ENCODE measurements at regions not wholly inside any gene's neighbourhood (a gene's known extent, or its start where the extent isn't known, plus 50 kb on each side); places are given as distances from the start of the nearest gene placed in this dataset.
"Not testable (repeated sequence)": the region's sequence is repeated elsewhere in the genome, so short reads cannot be mapped to it uniquely, and the experiment has no call there.

DNA sequence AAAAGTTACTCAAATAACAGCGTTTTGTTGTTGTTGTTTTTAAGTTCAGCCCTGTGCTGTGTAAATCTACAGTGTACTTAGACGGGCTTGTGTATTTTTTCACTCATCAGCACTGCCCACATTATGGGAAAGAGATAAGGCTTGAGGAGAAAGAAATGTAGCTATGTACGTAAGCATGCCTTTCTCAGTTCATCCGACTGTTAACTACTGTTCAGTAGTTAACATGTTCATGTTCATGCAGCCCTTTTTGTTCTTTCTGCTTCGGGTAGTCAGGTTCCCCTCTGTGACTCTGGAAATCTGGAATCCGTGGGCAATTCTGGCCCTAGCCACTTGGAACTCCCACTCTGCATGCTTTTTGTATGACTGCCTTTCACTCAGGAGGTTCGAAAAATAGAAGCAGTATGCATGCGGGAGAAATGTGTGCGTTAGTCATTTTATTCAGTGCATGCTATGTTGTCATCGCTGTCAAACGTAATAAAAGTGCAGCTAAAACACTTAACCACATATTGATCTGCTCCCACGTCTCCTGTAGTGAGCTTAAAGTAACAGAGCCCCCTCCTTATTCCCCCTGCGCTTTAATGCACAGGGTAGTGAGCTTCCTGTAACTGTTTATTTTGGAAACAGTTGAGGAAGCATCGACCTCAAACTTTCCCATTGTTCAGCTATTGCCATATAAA, 283.1 kb upstream of the NR2F2 start:
- DNase-seq (ENCODE audit: low read depth), result peak; percentile 38

DNA sequence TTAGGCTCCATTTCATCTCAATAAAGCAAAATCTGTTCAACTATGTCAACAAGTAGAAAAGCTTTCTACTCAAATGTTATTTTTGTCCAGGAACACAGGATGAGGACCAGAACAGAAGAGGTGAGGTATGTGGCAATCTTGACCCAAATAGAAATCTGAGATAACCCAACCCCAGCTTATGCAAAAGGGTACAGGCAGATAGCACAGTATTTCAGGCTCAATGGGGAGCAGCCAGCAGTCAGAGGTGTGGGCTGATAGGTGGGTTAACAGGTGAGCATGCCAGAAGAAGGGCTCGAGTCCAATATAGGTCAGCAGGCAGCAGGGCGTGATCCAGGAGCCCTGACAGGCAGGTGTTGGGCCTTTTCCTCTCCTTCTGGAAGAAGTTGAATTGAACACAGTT, 281.2 kb upstream of the NR2F2 start:
- DNase-seq (ENCODE audit: low read depth), result no peak

DNA sequence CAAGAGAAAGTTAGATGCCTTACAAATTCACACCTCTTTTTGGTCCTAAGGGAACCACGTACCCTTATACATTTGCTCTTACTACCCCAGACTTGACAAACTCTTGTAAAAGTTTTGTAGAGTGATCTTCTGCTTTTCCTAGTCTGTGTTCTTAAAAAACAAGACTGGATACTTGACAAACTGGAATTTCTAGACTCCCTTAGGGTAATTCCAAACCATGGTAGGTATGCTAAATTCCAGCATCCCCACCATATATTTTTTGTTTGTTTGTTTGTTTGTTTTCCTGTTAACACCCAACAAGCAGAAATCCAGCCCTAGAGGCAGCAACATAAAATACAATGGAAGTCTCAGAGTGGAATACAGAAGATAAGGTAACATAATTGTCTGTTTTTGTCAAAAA, 280.7 kb upstream of the NR2F2 start:
- DNase-seq (ENCODE audit: low read depth), result no peak

DNA sequence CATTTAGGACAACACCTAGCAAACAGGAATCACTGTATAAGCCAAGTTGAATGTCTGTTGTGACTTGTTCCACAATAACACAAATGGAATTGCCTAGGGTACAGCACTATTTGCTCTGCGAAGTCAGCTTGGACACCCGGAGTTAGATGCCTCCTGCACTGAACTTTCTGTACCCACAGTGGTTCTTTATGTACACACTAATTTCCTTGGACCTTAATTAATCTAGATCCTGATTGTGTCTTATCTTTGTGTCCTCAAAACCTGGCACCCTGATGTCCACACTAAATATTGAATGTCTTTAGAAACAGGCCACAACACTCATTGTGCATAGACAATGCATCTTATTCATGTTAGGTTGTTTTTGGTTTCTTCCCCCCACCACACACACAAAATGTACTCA, 278.9 kb upstream of the NR2F2 start:
- DNase-seq (ENCODE audit: low read depth), result no peak

DNA sequence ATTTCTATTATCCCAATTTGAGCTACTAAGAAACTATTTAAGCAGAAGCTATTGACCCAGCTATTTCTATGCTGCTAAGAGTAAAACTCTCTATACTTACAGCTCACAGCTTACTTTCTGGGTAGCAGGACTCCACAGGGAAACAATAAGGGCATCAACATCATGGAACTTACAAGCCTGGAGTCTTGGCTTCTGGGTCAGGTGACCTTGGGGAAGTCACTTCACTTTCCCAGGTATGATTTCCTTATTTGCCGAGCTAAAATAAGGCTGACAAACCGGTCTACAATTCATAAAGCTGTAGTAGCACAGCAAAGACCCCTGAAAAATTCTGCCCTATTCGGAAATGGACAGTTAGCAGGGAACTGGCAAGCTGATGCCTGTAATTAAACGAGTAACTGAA, 278.3 kb upstream of the NR2F2 start:
- DNase-seq (ENCODE audit: low read depth), result no peak

DNA sequence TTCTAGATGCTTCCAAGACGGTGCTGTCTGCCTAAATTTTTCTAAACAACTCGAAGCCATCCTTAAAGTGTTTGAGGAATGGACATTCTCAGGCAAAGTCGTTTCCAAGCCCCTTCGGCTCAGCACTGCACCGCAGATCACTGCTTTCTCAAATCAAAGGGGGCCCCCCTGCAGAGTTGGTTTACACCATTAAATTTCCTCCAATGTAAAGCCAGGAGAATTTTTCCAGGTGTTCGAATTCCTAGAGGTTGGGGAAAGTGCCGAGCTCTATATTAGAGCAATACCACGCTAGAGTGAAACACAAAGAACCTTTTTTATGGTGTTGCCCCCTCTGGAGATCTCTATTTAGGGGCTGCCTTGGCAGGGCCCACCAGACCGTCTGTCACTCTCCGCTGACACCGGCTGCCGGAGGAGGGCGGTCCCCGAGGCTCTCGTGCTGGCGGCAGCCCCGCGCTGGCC, 277.9 kb upstream of the NR2F2 start:
- no peak for DNase-seq (ENCODE audit: low read depth)

DNA sequence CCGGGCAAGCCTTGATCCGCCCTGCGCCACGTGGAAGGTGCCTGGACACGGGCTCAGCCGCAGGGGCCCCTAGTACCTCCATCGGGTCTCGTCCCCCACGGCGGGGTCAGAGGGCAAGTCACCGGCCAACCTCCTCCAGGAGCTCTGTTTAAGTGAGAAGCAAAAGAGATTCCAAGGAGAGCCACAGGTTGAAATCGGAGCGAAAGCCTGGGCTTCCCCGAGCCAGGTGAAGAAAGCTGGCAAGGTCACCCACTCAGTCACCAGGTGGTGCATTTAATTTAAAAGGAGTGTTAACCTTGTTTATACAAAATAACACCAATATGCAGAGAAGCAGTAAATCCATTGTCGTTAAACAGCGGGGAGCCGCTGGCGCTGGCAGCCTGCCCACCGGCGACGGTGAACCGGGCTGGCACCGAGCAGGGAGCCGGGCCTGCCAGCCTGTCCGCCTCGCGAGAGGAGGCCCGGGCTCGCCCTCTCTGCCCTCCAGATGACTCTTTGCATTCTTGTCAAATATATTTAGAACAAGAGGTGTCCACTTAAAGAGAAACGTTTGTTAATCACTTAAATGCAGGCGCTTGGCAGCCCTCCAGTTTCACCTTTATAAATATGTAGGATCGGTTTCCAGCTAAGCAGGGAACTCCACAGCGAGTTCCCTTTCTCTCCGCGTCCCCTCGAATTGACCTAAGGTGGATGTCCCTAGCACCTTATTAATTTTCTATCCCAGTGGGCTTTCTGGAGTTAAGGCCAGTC, 277.3 kb upstream of the NR2F2 start:
- peak; percentile 26 for DNase-seq (ENCODE audit: low read depth)

DNA sequence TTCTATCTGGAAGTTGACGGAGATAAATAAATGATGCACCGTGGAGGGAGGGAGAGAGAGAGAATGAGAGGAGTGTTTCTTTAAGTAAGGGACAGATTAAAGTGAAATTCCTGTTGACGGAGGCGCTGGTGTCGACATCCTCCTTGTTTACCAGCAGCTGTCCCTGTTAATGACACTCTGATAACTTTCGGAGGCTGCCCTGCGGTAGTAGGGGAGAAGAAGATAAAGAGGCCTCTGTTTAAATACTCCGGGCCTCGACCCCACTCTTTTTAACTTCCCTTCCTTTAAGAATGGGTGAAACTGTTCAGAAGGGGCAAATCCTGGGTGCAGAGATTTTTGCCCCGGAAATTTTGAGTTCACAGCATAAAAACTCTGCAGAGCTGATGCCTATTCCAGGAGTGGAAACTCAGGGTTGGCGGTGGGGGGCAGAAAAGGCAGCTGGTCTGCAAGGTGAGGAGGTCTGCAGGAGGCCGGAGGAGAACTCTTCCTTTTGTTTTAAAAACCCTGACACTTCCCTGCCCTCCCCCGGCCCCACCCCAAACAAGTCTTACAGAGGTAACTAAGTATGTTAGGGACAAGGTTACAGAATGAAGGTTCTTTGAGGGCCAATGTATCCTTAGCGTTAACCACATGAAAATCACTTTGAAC, 276.6 kb upstream of the NR2F2 start:
- DNase-seq (ENCODE audit: low read depth), result peak; percentile 12

DNA sequence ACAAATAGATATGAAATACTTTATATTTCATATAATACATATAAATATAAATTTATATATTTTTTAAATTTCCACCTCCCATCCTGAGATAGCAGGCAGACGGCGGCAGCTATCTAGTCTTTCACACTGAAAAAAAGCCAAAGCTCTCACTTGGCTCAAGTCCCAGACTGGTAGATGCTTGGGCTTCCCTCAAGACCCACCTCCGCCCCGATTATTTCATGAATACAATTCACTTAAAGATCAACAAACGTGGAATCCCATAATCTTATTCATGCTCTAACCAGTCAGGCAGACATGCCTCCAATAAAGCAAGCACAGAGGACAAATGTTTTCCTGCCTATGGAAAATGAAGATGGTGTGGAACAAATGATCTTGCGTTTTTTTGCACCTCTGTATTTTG, 275.9 kb upstream of the NR2F2 start:
- DNase-seq (ENCODE audit: low read depth), result no peak

DNA sequence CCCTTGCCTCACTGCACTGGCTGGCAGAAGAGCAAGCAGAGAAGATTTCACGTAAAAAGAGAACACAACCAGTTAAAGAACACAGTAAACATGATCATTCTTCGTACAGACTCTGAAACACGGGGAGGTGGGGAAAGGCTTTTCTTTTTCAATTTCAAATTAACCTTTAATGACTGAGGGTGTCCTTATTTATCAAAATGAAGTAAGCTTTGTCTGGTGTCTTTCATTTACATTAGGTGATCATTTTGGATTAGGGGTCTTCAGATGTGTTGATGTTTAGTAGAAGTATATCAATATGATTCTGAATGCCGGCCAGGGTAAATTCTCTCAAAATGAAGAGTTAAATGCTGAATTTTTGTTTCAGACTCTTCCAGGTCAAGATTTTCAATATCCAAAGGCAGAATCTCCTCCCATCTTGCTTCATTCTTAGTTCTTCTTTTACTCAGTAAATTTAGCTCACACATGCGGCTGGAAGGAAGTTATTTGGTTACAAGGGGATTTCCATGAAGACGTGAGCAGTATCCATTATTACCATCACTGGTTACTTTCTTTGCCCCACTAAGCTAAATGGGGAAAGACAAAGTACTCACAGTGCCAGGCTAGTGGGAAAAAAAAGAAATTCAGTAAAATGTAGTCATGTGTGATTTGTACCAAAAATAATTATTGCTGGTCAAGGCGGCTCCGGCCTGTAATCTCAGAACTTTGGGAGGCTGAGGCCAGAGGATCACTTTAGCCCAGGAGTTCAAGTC, 272.2 kb upstream of the NR2F2 start:
- DNase-seq (ENCODE audit: low read depth), result no peak

DNA sequence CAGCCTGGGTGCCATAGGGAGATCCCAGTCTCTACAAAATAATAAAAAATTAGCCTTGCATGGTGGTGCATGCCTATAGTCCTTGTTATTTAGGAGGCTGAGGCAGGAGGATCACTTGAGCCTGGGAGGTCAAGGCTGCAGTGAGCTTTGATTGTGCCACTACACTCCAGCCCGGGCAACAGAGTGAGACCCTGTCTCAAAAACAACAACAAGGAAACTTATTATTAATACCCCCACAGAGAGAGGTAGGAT, 271.7 kb upstream of the NR2F2 start:
- not testable (repeated sequence) for DNase-seq (ENCODE audit: low read depth)

DNA sequence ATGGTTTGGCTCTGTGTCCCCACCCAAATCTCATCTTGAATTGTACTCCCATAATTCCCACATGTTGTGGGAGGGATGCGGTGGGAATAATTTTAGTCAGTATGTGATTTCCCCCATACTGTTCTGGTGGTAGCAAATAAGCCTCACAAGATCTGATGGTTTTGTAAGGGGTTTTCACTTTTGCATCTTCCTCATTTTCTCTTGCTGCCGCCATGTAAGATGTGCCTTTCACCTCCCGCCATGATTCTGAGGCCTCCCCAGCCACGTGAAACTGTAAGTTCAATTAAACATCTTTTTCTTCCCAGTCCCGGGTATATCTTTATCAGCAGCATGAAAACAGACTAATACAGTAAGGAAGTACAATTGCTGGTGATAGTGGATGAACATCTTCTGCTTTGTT, 269.9 kb upstream of the NR2F2 start:
- not testable (repeated sequence) for DNase-seq (ENCODE audit: low read depth)

DNA sequence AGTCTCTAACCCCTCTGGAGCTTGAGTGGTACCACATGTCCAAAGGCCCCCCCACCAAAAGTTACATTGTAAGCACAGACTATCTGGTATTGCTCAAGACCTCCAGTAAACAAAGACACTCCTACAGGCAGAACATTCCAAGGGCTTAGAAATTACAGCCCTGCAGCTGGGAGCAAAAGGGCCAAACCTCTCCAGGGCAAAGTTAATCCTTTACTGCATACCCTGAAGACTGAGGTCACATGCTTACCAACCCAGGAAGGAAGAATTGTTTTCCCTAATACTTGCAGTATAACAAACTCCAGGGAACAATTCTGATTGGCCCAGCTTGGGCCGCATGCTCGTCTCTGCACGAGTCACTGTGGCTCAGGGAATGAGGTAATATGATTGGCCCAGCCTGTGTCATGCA, 266.1 kb upstream of the NR2F2 start:
- peak; percentile 14 for DNase-seq (ENCODE audit: low read depth)

DNA sequence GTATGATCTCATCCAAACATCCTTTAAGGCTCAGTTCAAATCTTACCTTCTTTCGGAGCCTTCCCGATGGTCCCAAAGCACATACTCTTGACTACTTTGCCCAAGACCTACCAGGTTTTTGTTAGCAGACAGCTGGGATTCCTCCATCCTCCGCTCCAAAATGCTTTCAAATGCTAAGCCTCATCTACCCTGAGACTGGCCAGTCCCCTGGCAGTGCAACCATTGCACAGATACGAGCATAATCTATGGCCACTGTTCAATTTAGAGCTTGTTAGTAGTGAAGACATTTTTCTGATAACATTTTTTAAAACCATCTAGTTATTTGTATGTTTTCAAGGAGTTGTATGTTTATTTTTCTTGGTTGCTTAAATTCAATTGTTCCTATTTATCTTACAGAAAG, 264.4 kb upstream of the NR2F2 start:
- DNase-seq (ENCODE audit: low read depth), result no peak

DNA sequence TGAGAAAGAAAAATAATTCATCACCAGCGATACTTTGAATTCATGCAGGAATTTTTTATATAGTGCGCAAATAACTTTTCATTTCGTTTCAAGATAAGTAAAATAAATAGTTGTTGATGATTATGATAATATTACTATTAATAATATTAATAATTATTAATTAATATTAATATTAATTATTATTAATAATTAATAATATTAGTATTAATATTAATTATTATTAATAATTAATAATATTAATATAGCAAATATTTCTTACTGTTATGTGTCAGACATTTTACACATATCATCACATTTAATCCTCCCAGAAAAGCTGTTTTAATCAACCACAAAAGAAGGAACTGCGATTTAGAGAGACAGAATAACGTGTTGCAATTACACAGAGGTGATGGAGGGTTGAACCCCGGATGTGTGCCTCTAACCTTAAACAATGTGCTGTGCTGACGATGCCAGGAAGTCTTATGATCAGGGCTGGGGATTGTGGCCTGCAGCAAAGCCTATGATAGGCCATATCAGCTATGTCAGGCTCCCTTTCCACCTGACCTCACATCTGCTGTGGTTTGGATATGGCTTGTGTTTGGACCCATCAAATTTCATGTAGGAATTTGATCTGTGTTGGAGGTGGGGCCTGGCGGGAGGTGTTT, 263.5 kb upstream of the NR2F2 start:
- peak; percentile 22 for DNase-seq (ENCODE audit: low read depth)

DNA sequence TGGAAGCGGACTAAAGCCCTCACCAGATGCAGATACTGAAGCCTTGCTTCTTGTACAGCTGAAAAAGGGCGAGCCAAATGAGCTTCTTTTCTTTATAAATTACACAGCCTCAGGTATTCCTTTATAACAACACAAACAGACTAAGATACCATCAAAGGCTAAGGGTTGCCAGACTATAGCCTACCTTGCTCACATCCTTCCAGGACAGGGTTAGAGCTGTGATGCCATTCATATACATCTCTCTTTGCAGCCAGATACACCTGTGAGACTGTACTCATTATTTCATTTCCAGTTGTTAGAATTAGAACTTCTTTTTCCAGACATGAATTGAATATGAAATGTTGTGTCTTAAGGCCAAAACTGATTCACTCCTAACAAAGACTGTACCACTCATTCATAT, 262.8 kb upstream of the NR2F2 start:
- DNase-seq (ENCODE audit: low read depth), result no peak

DNA sequence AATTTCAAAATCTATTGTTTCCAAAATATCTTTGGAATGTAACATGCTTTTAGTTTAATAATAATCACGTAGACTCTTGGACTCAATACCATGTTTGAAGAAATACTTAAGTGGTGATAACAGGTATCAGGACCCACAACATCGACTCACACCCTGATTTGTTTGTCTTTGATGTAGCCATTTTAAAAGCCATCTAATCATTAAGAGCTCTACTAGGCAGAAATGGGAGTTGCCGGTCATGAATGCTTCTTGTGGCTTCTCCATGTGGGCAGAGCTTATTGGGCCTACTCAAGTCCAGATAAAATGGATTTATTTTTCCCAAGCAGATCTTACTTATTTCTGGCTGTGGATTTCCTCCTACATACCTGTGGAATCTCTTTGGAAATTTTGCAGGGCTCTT, 261.6 kb upstream of the NR2F2 start:
- no peak for DNase-seq (ENCODE audit: low read depth)

DNA sequence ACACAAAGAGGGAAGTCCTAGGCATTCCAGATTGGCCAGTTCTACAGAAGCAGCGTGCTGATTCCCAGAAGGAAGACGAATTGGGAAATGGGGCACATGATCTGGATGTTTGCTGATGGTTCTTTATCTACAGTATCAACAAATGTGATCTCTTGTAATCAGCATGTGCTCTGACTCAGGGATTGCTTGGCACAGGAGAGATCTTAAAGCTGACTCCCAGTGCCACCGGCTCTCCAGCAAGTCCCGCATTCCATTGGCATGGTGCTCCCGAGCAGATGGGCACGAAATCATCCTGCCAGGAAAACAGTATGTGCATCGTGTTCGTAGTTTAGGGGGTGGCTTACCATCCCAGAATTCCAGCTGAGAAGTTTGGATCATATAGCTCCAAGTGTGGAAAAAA, 259.9 kb upstream of the NR2F2 start:
- DNase-seq (ENCODE audit: low read depth), result peak; percentile 74

DNA sequence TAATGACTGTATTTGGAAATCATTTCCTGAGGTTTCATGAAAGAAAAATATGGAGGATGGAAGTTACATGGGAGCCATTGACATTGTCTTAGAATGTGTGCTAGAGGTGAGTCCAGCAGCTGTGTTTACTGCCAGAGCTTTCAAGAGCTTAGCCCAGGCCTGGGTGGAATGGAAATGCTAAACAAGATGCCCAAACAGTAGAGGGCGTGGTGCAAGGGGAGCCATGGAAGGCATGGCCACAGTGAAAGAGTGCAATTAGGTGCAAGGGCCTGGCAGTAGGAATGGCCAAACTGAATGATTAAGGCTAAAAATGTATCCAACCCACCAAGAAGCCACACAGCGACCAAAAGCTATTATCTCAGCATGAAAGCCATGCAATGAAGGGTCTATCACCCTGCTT, 257.7 kb upstream of the NR2F2 start:
- DNase-seq (ENCODE audit: low read depth), result no peak

DNA sequence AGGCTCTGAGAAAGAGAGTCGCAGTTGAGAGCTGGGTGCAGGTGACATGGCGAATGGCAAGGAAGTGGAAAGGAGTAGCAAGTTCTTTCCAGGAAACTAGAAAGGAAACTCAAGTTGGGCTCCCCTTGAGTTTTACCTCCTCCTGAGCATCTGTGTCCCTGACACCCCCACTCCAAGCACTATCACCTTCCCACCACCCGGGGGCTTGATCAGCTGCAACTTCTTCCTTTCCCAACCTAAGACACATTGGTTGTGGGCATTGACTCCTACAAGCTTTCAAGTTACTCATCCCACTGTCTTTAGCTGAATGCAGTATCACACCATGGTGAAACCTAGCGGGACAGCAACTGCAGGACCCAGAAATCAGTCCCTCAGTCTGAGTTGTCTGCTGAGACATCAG, 256.6 kb upstream of the NR2F2 start:
- DNase-seq (ENCODE audit: low read depth), result no peak

DNA sequence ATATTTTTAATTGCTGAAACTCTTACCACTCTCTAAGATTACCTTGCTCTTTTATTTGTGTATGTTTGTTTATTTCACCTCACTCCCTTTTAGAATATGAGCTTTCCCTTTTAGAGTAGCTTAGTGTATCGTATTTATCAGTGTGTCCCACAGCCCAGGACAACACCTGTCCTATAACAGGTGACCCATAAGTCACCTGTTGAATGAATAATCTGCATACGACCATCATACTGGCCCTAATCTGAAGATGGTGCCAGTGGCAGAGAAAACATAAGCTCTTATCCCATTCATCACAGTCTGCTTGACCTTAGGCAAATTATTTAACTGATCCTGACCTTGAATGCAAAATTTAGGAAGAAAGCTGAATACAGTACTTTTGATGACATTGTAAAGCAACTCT, 254.6 kb upstream of the NR2F2 start:
- no peak for DNase-seq (ENCODE audit: low read depth)

DNA sequence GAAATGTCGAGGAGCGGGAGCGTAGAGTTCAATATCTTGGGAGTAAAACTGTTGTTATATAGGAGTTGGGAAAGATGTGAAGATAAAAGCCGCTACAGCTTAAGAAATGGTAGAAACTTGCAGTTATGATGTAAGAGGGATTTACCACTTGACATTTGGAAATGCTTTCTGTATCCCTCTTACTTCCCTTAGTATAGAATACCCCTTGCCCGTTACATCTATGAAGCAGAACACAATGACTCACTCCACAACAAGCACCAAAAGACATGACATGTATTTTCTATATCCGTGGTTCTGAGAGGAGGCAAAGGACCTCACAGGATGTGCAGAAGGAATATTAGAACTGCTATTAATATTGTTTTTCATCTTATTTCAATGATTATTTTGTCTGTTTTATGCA, 254.2 kb upstream of the NR2F2 start:
- DNase-seq (ENCODE audit: low read depth), result no peak

Data from M059J (cell line).